ENCODE measurements at regions not wholly inside any gene's neighbourhood (a gene's known extent, or its start where the extent isn't known, plus 50 kb on each side); places are given as distances from the start of the nearest gene placed in this dataset.
A peak's percentile ranks its signal among the peaks of the same experiment; 100 is the strongest.
"Not testable (repeated sequence)": the region's sequence is repeated elsewhere in the genome, so short reads cannot be mapped to it uniquely, and the experiment has no call there.

GRCh38 chr21:32823296-32823695, 51.7 kb upstream of the PAXBP1 start:
- H3K4me3 Mint-ChIP-seq; H3K27ac Mint-ChIP-seq (ENCODE audit: unreplicated experiment); H3K4me1 Mint-ChIP-seq; DNase-seq (ENCODE audit: low read depth, low spot score); H3K36me3 Mint-ChIP-seq (ENCODE audit: low read depth); H3K27me3 Mint-ChIP-seq (ENCODE audit: low read depth); H3K9me3 Mint-ChIP-seq: not testable (repeated sequence)

GRCh38 chr21:32824950-32825349, 53.4 kb upstream of the PAXBP1 start:
- no peak for TF ChIP-seq CTCF (conservative IDR thresholded peaks at IDR 0.05)
- Mint-ChIP-seq H3K36me3 (ENCODE audit: low read depth) (no peaks in the 10 kb centered on the region), H3K4me1 (no peaks in the 10 kb centered on the region), H3K27me3 (ENCODE audit: low read depth) (peaks cover 16% of the 10 kb centered on the region), H3K9me3 (no peaks in the 10 kb centered on the region), H3K27ac (ENCODE audit: unreplicated experiment) (no peak overlapping the region), H3K4me3 (no peak overlapping the region)
- DNase-seq (ENCODE audit: low read depth, low spot score) = no peak

GRCh38 chr21:32826329-32827167, 55.0 kb upstream of the PAXBP1 start:
- H3K9me3 Mint-ChIP-seq = no peaks in the 10 kb centered on the region
- no peaks in the 10 kb centered on the region for H3K4me1 Mint-ChIP-seq
- H3K36me3 Mint-ChIP-seq (ENCODE audit: low read depth) = no peaks in the 10 kb centered on the region
- TF ChIP-seq CTCF (conservative IDR thresholded peaks at IDR 0.05) = peak; percentile 72
- H3K4me3 Mint-ChIP-seq = no peak overlapping the region
- H3K27me3 Mint-ChIP-seq (ENCODE audit: low read depth) = peaks cover 19% of the 10 kb centered on the region
- DNase-seq (ENCODE audit: low read depth, low spot score) = peak; percentile 11
- no peak overlapping the region for H3K27ac Mint-ChIP-seq (ENCODE audit: unreplicated experiment)

GRCh38 chr21:32828908-32829307, 57.4 kb upstream of the PAXBP1 start:
- Mint-ChIP-seq H3K4me3 (no peak overlapping the region), H3K9me3 (no peaks in the 10 kb centered on the region), H3K27ac (ENCODE audit: unreplicated experiment) (no peak overlapping the region), H3K4me1 (no peaks in the 10 kb centered on the region), H3K36me3 (ENCODE audit: low read depth) (no peaks in the 10 kb centered on the region), H3K27me3 (ENCODE audit: low read depth) (peaks cover 25% of the 10 kb centered on the region)
- DNase-seq (ENCODE audit: low read depth, low spot score) = no peak
- TF ChIP-seq CTCF (conservative IDR thresholded peaks at IDR 0.05) = no peak

GRCh38 chr21:32829504-32829903, 57.9 kb upstream of the PAXBP1 start:
- no peak for DNase-seq (ENCODE audit: low read depth, low spot score)
- Mint-ChIP-seq H3K9me3 (no peaks in the 10 kb centered on the region), H3K4me1 (no peaks in the 10 kb centered on the region), H3K36me3 (ENCODE audit: low read depth) (no peaks in the 10 kb centered on the region), H3K27ac (ENCODE audit: unreplicated experiment) (no peak overlapping the region), H3K4me3 (no peak overlapping the region), H3K27me3 (ENCODE audit: low read depth) (peaks cover 29% of the 10 kb centered on the region)
- TF ChIP-seq CTCF (conservative IDR thresholded peaks at IDR 0.05) = no peak

- not testable (repeated sequence) for DNase-seq (ENCODE audit: low read depth, low spot score); H3K27ac Mint-ChIP-seq (ENCODE audit: unreplicated experiment); H3K9me3 Mint-ChIP-seq
Observed at GRCh38 chr21:32831779-32832178, 60.2 kb upstream of the PAXBP1 start.

More at GRCh38 chr21:32831779-32832178, 60.2 kb upstream of the PAXBP1 start:
- not testable (repeated sequence) for H3K36me3 Mint-ChIP-seq (ENCODE audit: low read depth); H3K4me1 Mint-ChIP-seq; H3K4me3 Mint-ChIP-seq
- peaks cover 34% of the 10 kb centered on the region for H3K27me3 Mint-ChIP-seq (ENCODE audit: low read depth)

All from neural crest cell (in vitro differentiated cells).